CD4-positive, alpha-beta T cell treated with Interleukin-17A for 4 hours (primary cell): ENCODE measurements at regions not wholly inside any gene's neighbourhood (a gene's known extent, or its start where the extent isn't known, plus 50 kb on each side); places are given as distances from the start of the nearest gene placed in this dataset.

ENCODE experiments used
- DNase-seq: peaks from one replicate; pipeline ENCODE4 v3.0.0-alpha.2; 2020; ENCODE audit warnings: mixed read lengths

DNA sequence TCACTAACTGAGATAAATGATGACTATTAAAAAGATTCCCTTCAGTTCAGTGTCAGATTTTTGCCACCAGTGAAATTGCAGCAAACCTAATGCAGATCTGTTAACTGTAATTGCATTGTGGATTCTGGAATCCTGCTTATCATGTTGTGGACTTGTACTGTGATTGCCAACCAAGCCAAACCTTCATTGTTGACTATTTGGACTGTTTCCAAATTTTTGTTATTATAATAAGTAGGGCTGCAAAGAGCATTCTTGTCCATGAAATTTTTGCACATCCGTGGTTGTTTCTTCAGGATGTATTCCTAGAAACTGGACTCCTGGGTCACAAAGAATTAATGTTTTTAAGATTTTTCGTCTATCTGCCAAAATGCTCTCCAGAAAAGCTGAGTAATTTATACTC is 281.6 kb upstream of the ZMIZ1 start:
- DNase-seq: no peak

GRCh38 chr10:78794736-78795455 is 273.9 kb upstream of the ZMIZ1 start:
- no peak for DNase-seq

- no peak for DNase-seq
Measured at GRCh38 chr10:78798976-78799730, 269.6 kb upstream of the ZMIZ1 start.

GRCh38 chr10:78800006-78800405 is 268.8 kb upstream of the ZMIZ1 start:
- no peak for DNase-seq

DNA sequence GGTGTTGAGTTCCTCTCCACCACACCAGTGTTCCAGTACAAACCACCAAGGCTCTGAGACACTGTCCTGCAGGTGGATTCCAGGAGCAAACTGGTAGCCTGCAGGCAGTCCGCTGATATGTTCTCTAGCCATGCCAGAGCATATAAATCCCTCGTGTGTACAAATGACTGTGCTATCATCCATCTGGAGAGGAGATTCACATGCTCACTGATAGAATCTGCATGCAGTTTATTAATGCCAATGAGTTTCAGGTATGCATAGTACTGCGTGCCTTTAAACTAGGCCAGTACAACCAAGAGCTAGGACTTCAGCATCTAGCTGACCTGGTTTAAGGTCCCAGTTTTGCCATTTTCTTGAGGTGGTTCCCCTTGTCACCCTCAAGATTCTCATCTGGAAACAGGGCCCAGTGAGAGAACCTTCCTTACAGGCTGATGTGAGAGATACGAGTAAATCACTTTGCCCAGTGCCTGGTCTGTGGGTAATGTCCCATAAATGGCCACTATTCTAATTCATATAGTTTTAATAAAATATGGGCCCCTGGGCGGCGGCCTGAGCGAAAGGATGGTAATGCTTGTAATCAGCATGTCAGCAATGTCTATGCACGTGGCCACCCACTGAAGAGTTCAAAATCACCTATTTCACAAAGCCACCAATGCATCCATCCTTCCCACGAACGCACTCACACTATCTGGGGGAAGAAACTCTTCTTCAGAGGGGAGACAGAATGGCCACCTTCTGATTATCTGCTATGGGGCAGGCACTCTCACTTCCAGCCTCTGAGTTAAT is 268.0 kb upstream of the ZMIZ1 start:
- DNase-seq: no peak

DNA sequence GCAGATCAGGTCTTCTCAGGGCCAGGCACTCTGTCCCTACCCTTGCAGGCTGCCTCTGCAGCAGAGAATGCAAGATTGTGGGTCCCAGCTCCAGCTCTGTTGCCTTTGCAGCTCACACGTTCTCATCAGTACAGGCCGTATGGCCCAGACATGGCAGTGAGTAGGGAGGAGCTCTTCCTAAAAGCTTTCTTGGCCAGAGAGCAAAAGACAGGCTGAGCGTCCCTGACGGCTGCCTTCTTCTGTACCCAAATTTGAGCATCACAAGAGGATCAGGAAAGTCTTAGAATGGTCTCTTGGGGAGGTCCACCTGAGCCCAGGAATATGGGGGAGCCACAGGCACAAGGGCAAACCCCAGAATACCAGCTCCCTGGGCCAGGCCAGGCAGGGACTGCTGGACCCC is 266.3 kb upstream of the ZMIZ1 start:
- DNase-seq: no peak

DNA sequence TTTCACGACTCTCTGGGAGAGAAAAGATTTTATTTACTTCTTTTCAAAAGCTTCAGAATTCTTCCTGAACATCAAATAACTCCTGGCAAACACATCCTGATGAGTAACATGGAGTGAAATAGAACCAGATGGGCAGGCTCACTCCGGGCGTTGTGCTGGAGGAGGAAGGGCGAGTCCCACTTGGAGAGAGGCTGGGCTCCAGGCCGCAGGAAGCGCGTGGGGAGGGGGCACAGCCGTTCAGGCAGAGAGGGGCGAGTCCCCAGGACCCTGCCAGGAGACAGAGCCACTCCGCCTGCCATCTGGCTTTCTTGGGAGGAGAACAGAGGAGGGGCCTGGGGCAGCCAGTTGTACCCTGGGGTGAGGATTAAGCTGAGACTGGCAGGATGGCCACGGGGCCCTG is 265.9 kb upstream of the ZMIZ1 start:
- no peak for DNase-seq

GRCh38 chr10:78803710-78804109 is 265.1 kb upstream of the ZMIZ1 start:
- no peak for DNase-seq

DNA sequence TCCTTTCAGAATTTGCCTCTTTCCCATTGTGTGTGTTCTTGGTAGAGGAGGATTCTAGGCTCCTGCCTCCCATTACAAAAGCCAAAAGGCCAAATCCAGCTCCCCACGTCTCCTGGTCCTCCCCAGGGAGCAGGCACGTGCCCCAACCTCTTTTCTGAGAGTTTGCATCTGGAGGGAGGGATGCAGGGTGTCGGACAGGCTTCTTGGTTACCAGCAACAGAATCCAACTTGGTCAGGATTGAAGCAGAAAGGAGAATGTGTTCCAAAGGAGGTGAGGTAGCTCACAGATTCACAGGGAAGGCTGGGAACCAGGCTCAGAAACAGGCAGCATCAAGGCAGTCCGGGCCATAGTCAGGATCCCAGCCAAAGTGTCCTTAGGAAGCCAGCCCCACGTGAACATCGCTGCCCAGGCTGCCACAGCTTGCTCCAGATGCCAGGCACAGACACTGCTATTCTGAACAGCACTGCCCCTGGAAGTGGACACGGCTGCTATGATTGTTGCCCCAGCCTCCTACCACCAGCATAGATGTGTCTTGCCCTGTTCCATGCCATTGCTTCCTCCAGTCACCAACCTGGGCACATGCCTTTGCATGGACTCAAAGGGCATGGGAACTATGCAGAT is 264.2 kb upstream of the ZMIZ1 start:
- no peak for DNase-seq

DNA sequence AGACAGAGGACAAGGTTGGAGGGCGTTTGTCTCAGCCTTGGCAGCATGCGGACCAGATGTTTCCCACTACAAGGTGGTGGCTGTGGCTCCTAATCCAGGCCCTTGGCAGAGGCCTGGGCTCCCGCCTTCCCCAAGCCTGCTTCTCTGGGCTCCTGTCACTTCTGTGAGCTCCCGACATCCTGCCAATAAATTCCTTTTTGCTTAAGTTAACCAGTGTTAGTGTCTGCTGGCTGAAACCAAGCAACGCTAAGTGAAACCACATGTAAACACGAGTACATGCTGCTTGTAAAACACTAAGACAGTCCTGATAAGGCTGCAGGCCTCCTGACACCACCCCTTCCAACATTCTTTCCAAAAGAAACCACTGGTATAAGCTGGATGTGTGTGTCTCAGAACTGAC is 263.6 kb upstream of the ZMIZ1 start:
- no peak for DNase-seq

DNA sequence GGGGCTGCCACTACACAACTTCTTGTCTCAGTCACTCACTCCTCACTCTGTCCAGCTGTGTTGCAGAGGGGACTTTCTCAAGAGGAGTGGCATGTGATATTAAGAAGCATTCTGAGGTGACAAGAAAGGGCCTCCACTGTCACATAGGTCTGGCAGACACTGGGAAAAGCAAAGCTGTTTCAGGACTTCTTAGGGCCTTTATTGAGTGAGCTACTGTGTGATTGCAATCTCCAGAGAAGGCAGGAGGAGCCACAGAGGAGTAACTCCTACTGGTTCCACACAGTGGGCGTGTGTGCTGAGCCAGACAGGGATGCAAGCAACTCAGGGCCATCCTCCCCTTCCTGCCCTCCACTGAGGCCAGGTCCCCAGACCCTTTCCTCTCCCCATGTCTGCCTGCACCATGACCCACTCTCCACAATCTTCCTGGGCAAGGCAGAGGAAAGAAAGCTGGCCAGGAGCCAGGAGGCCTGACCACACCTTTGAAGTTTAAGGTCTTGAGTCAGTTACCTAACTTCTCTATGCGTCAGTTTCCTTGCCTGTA is 262.0 kb upstream of the ZMIZ1 start:
- no peak for DNase-seq

- DNase-seq: no peak
Measured at GRCh38 chr10:78807504-78808203, 261.1 kb upstream of the ZMIZ1 start.

GRCh38 chr10:78808286-78808685 is 260.5 kb upstream of the ZMIZ1 start:
- DNase-seq: no peak

GRCh38 chr10:78808736-78809367 is 259.9 kb upstream of the ZMIZ1 start:
- DNase-seq: no peak

DNA sequence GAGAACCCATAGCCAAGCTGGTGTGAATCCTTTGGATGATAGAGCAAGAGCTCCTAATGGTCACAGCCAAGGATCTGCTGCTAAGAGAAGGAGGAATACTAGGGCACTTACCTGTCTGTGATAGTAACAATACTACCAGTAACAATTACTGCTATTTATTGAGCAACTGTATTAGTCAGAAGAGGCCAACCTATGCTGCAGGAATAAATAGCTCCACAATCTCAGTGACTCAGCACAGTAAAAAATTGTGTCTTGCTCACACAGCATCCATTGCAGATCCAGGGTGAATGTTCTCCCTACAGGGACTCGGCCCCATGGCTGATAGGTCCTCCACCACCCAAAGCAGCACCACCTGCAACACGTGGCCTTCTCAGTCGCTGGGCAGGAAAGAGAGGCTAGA is 257.6 kb upstream of the ZMIZ1 start:
- no peak for DNase-seq

- DNase-seq: no peak
Measured at GRCh38 chr10:78812571-78813318, 256.0 kb upstream of the ZMIZ1 start.

GRCh38 chr10:78813526-78813925 is 255.2 kb upstream of the ZMIZ1 start:
- DNase-seq: no peak

GRCh38 chr10:78813998-78814399 is 254.8 kb upstream of the ZMIZ1 start:
- DNase-seq: no peak

GRCh38 chr10:78814407-78814806 is 254.4 kb upstream of the ZMIZ1 start:
- DNase-seq: no peak

DNA sequence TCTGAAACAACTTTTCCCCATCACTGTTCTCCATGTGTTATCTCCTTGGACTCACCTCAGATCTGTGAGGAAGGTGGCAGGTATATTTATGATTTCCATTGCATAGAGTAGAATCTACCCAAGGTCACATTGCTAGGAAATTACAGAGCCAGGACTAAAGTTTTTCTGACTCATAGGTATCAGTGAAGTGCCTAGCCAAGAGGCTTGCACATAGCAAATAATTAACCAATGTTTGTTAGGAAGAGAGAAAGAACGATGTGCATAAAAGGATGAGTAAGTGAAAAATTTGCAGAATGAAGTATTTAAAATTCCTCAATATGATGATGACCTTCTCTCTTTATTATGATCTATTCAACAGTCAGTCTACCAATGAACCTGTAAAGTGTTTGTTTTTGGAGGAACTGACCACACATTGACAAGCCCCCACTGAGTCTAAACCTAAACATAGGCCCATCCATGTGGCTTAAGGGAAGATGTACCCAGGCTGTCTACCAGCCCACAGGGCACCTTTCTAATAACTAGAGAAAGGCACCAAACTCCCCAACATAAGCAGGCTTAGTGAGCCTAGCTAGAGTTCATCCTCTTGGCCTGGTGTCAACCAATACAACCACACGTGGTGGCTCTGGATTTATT is 252.9 kb upstream of the ZMIZ1 start:
- DNase-seq: no peak

DNA sequence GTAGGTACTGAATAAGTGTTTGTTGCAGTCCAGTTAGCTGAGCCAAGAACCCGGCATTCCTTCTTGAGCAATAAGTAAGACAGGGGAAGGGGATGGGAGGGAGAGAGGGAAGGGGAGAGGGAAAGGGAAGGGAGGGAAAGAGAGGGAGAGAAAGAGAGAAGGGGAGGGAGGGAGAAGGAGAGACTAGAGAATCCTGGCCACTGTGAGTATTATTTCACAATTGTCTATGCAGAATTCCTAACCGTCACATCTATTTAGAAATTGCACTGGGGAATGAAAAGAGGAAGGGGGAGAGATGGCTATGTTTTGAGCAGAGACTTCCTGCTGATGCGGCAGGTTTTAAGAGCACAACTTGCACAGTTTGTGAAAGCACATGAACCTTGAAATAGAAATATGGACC is 251.4 kb upstream of the ZMIZ1 start:
- DNase-seq: no peak
